Transverse colon (tissue), 4 donors: ENCODE measurements at regions not wholly inside any gene's neighbourhood (a gene's known extent, or its start where the extent isn't known, plus 50 kb on each side); places are given as distances from the start of the nearest gene placed in this dataset.

Experiments
- DNase-seq: peaks from one replicate; pipeline ENCODE4 v3.0.0-alpha.2; 2019
- H3K27ac ChIP-seq, 4 donors: fragments of 200-600 bp; sonication (generic); 2 replicates each; pipeline ENCODE4 v1.5.1; 2016 to 2018; ENCODE audit warnings: inconsistent platforms in 4 of 4
- H3K27me3 ChIP-seq: fragments of 200-600 bp; sonication (generic); 2 replicates; pipeline ENCODE4 v1.5.1; 2017; ENCODE audit warnings: inconsistent platforms
- H3K36me3 ChIP-seq, 4 donors: fragments of 200-600 bp; sonication (generic); 2 replicates each; pipeline ENCODE4 v1.5.1; 2017 to 2019; ENCODE audit warnings: inconsistent platforms in 4 of 4
- H3K4me1 ChIP-seq, 4 donors: fragments of 200-600 bp; sonication (generic); 2 replicates each; pipeline ENCODE4 v1.5.1; 2017 to 2020; ENCODE audit warnings: inconsistent platforms in 4 of 4
- H3K4me3 ChIP-seq, 4 donors: fragments of 200-600 bp; sonication (generic); 1 replicate in 1 of 4; 2 replicates in 3 of 4; pipeline versions ENCODE4 v1.5.1 to v1.6.1; 2017 to 2019; ENCODE audit warnings: inconsistent platforms in 4 of 4
- H3K9me3 ChIP-seq, 2 donors: fragments of 200-600 bp; sonication (generic); 2 replicates each; pipeline ENCODE4 v1.5.1; 2017 to 2019; ENCODE audit warnings: inconsistent platforms in 2 of 2
- EP300 ChIP-seq: sonication (generic); formaldehyde crosslinking; IDR thresholded peaks from one replicate; pipeline ENCODE4 v1.6.1; 2017; ENCODE audit warnings: antibody characterized with exemption, low read depth
- POLR2A ChIP-seq: fragments of 450-650 bp; IDR thresholded peaks from one replicate; pipeline ENCODE4 v1.6.1; 2016; ENCODE audit warnings: antibody characterized with exemption, mild to moderate bottlenecking, moderate library complexity
- POLR2AphosphoS5 ChIP-seq, 3 donors: sonication (generic); formaldehyde crosslinking; IDR thresholded peaks; one replicate each; pipeline ENCODE4 v1.6.1; 2016; ENCODE audit warnings: antibody characterized with exemption in 3 of 3
- WGBS, 2 donors: methylation state at CpG; one replicate each; pipeline ENCODE4 v1.1.5; 2018; ENCODE audit warnings: low coverage in 1 of 2; 5-methylcytosine and 5-hydroxymethylcytosine counted together
- in situ Hi-C, 4 donors: fragments of 200-750 bp; cut with MboI; loops; one replicate each; pipeline versions ENCODE4 v1.15.0 to v1.15.1; 2017; ENCODE audit warnings: low sequenced_read_pairs in 3 of 4, low pct_ligation_motif_present in 1 of 4, low pct_unique_long_range_greater_than_20kb in 1 of 4
- intact Hi-C: fragments of 100-400 bp; cut with DNase I; formaldehyde crosslinking; loops from one replicate; pipeline ENCODE4 v1.15.1; 2023; ENCODE audit warnings: low total_unique reads
- TF ChIP-seq, protein P1 (sequence below), 5 experiments: fragments of 200-600 bp in 3 of 5; fragments of 450-650 bp in 2 of 5; sonication (generic) in 3 of 5; IDR thresholded peaks; 1 replicate in 2 of 5; 2 replicates in 3 of 5; pipeline ENCODE4 v1.5.1; 2016 to 2017; ENCODE audit warnings: antibody characterized with exemption in 5 of 5, inconsistent platforms in 3 of 5, mild to moderate bottlenecking in 2 of 5, moderate library complexity in 1 of 5

DNA sequence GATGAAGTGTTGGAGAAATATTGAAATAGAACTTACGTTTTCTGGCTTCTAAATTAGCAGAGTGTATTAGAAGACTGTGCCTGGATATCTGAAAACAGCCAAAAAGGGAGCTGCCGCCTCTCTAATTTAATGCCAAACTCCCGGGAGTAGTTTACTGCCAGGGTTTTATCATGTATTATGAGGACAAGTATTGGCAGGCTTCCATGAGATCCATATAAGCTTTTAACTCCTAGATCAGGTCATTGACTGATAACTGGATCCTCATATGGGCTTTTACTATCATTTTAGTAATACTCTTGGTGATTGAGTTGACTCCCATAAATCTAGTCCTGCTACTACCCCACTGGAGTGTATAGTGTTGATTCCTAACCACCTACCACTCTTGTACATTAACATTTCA is 178.4 kb upstream of the CXADR start:
- H3K36me3 ChIP-seq: no peaks in the 10 kb centered on the region
- H3K9me3 ChIP-seq: no peaks in the 10 kb centered on the region
- TF ChIP-seq POLR2A: no peak
- no peak for TF ChIP-seq EP300
- TF ChIP-seq POLR2AphosphoS5 (IDR thresholded peaks at IDR 0.05): no peak
- TF ChIP-seq, protein P1, sequence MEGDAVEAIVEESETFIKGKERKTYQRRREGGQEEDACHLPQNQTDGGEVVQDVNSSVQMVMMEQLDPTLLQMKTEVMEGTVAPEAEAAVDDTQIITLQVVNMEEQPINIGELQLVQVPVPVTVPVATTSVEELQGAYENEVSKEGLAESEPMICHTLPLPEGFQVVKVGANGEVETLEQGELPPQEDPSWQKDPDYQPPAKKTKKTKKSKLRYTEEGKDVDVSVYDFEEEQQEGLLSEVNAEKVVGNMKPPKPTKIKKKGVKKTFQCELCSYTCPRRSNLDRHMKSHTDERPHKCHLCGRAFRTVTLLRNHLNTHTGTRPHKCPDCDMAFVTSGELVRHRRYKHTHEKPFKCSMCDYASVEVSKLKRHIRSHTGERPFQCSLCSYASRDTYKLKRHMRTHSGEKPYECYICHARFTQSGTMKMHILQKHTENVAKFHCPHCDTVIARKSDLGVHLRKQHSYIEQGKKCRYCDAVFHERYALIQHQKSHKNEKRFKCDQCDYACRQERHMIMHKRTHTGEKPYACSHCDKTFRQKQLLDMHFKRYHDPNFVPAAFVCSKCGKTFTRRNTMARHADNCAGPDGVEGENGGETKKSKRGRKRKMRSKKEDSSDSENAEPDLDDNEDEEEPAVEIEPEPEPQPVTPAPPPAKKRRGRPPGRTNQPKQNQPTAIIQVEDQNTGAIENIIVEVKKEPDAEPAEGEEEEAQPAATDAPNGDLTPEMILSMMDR (IDR thresholded peaks at IDR 0.05): no peak
- intact Hi-C loops (no loop called here), in situ Hi-C loops (no loop called here)
- DNase-seq: no peak
- 33 to 76% methylated on average over 3 of the region's 3 CpGs for WGBS, 2 donors
- no peak overlapping the region for H3K27ac ChIP-seq
- no peaks in the 10 kb centered on the region for H3K27me3 ChIP-seq
- H3K4me3 ChIP-seq: no peak overlapping the region
- no peaks in the 10 kb centered on the region for H3K4me1 ChIP-seq

DNA sequence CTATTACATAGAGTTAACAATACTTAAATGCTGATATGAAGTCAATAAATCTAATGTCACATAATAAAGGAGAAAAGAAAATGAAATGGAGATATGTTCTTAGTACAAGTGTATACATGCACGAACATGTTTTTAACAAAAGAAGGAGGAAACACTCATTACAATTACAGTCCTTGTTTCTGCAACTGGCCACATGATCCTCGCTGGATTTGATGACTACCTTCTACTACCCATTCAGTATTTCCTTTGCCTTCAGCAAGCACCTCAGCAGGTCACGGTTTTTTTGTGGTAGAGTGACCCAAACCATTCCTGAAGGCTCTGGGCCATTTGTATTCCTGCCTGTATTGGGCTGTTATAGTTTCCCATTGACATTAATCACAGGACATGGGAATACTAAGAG is 172.8 kb upstream of the CXADR start:
- H3K27ac ChIP-seq: no peak overlapping the region
- TF ChIP-seq POLR2AphosphoS5 (IDR thresholded peaks at IDR 0.05) (no peak), POLR2A (no peak), EP300 (no peak)
- TF ChIP-seq, protein P1 (IDR thresholded peaks at IDR 0.05): no peak
- 62 to 67% methylated on average over 3 of the region's 3 CpGs for WGBS, 2 donors
- no peaks in the 10 kb centered on the region for H3K9me3 ChIP-seq
- intact Hi-C loops: no loop called here
- no peak for DNase-seq
- in situ Hi-C loops: no loop called here
- no peaks in the 10 kb centered on the region for H3K4me1 ChIP-seq
- H3K4me3 ChIP-seq: no peak overlapping the region
- no peaks in the 10 kb centered on the region for H3K27me3 ChIP-seq
- H3K36me3 ChIP-seq: no peaks in the 10 kb centered on the region

DNA sequence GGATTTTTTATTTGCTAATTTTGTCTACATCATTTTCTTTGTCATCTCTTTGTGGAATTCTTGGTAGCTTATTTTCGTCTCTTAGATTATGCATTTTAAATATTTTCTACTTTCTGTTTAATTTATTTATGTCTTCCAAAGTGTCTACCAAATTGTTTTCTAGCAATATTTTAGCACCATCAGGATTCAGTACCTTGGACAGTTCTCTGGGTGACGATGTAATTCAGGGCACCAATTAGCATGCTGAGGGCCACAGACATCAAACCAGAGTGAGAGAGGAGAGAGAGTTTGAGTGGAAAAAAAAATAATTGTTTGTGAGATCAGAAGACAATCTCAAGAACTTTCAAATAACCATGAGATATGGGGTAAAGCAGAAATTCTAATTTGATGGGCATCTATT is 169.8 kb upstream of the CXADR start:
- Histone ChIP-seq H3K27me3 (no peaks in the 10 kb centered on the region), H3K4me3 (no peak overlapping the region), H3K9me3 (no peaks in the 10 kb centered on the region), H3K4me1 (no peaks in the 10 kb centered on the region), H3K27ac (no peak overlapping the region), H3K36me3 (no peaks in the 10 kb centered on the region)
- WGBS, 2 donors: 25 to 29% methylated on average over 2 of the region's 2 CpGs
- in situ Hi-C loops: no loop called here
- no peak for DNase-seq
- TF ChIP-seq, protein P1 (IDR thresholded peaks at IDR 0.05): no peak
- TF ChIP-seq POLR2A: no peak
- no peak for TF ChIP-seq POLR2AphosphoS5 (IDR thresholded peaks at IDR 0.05)
- TF ChIP-seq EP300: no peak
- intact Hi-C loops: no loop called here

DNA sequence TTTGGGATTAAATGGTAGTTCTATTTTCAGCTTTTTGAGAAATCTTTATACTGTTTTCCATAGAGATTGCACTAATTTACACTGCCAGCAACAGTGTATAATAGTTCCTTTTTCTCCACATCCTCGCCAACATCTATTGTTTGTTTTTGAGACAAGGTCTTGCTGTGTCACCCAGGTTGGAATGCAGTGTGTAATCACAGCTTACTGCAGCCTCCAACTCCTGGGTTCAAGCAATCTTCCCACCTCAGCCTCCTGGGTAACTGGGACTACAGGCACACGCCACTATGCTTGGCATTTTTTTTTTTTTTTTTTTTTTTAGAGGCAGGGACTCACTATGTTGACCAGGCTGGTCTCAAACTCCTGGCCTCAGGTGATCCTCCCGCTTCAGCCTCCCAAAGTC is 164.5 kb upstream of the CXADR start:
- Histone ChIP-seq H3K4me3 (no peak overlapping the region), H3K27ac (no peak overlapping the region), H3K4me1 (no peaks in the 10 kb centered on the region), H3K9me3 (no peaks in the 10 kb centered on the region), H3K36me3 (no peaks in the 10 kb centered on the region), H3K27me3 (no peaks in the 10 kb centered on the region)
- in situ Hi-C loops (no loop called here), intact Hi-C loops (no loop called here)
- 55 to 65% methylated on average over 3 of the region's 3 CpGs for WGBS, 2 donors
- no peak for DNase-seq
- TF ChIP-seq, protein P1 (IDR thresholded peaks at IDR 0.05): no peak
- TF ChIP-seq EP300 (no peak), POLR2AphosphoS5 (IDR thresholded peaks at IDR 0.05) (no peak)
